Natural killer cell treated with Interleukin-12 subunit alpha and Interleukin-12 subunit beta and Interleukin-15 and Interleukin-18, amount 100 ng/mL, for 72 hours (primary cell): ENCODE measurements at regions not wholly inside any gene's neighbourhood (a gene's known extent, or its start where the extent isn't known, plus 50 kb on each side); places are given as distances from the start of the nearest gene placed in this dataset.

Experiments
- ATAC-seq, 2 donors: fragments of 150-1000 bp; cut with Tn5 transposase in 1 of 2; sonication (Bioruptor Pico), chemical (Tn5 transposase) in 1 of 2; 2 replicates each; pipeline ENCODE4 v1.10.0; 2021
- DNase-seq: peaks from one replicate; pipeline ENCODE4 v3.0.0; 2022; ENCODE audit warnings: low spot score
- H3K27ac Mint-ChIP-seq, 2 donors: 1 replicate in 1 of 2; 2 replicates in 1 of 2; pipeline ENCODE4 v1.8.0; 2022; ENCODE audit warnings: mixed read lengths in 2 of 2, mild to moderate bottlenecking in 1 of 2, moderate library complexity in 1 of 2
- H3K27me3 Mint-ChIP-seq, 2 donors: 1 replicate in 1 of 2; 2 replicates in 1 of 2; pipeline ENCODE4 v1.8.0; 2022; ENCODE audit warnings: mixed read lengths in 2 of 2
- H3K36me3 Mint-ChIP-seq: one replicate; pipeline ENCODE4 v1.8.0; 2022; ENCODE audit warnings: mixed read lengths
- H3K4me1 Mint-ChIP-seq, 2 donors: 1 replicate in 1 of 2; 2 replicates in 1 of 2; pipeline ENCODE4 v1.8.0; 2022; ENCODE audit warnings: low read depth in 2 of 2, mixed read lengths in 2 of 2, mild to moderate bottlenecking in 1 of 2
- H3K4me3 Mint-ChIP-seq: one replicate; pipeline ENCODE4 v1.8.0; 2022; ENCODE audit warnings: mixed read lengths
- H3K9me3 Mint-ChIP-seq: 2 replicates; pipeline ENCODE4 v1.8.0; 2022; ENCODE audit warnings: mixed read lengths

DNA sequence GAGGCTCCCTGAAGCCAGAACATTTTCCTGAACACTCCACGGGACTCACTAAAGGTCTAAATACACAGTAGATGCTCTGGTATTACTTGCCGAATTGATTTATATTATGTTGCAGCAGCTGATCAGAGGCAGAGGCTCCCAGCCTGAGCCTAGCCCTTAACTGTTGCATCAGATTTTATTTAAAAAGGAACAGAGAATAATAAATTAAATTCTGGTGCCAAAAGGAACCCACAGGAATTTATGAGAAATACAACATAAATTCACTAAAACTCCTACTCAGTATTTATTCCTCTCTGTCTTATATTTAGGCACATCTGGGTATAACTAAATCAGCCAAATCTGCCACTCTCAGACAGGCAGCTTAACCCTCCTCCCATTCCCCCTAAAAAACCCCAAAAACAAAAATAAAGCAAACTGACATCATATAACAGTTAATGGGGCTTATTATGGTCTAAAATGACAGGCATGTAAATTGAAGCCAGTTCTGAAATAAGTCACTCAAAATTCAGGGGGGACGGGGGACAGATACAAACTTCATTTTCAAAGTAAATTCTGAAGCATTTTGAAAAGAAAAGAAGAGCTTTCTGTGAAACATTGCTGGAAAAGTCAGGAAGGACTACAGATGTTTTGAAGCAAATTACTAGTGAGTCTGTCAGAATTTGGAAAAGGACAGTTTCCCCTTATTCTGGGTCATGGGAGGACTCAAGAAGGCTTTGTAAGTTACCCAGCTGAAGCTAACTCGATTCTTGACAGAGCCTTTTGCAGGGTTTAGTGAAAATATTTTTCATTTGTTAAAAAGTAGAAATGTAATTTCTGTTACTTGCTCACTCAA, 53.8 kb upstream of the CORO2B start:
- no peak for ATAC-seq
- H3K27me3 Mint-ChIP-seq, result peaks cover 27 to 46% of the 10 kb centered on the region in 2 donors
- H3K36me3 Mint-ChIP-seq, result no peaks in the 10 kb centered on the region
- no peak for DNase-seq
- H3K9me3 Mint-ChIP-seq, result no peaks in the 10 kb centered on the region
- H3K4me1 Mint-ChIP-seq, result peaks cover 11 to 12% of the 10 kb centered on the region in 2 donors
- no peak overlapping the region for H3K27ac Mint-ChIP-seq
- no peak overlapping the region for H3K4me3 Mint-ChIP-seq

DNA sequence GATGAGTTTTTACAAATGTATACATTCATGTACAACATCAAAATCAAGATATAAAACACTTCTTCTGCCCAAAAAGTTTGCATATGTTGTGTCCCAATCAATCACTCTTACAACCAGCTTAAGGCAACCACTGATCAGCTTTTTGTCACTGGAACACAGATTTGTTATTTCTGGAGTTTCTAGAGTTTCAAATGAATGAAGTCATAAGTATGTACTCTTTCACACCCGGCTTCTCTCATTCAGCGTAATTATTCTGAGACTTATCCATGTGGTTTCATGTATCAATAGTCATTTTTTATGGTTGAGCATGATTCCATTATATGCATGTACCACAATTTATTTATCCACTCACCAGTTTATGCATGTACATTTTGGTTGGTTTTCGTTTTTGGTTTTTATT, 53.0 kb upstream of the CORO2B start:
- Mint-ChIP-seq H3K27me3 (peaks cover 25 to 42% of the 10 kb centered on the region in 2 donors), H3K4me3 (no peak overlapping the region), H3K36me3 (peaks cover 2% of the 10 kb centered on the region), H3K4me1 (peaks cover 11 to 12% of the 10 kb centered on the region in 2 donors), H3K9me3 (no peaks in the 10 kb centered on the region), H3K27ac (no peak overlapping the region)
- DNase-seq (no peak), ATAC-seq (no peak)

DNA sequence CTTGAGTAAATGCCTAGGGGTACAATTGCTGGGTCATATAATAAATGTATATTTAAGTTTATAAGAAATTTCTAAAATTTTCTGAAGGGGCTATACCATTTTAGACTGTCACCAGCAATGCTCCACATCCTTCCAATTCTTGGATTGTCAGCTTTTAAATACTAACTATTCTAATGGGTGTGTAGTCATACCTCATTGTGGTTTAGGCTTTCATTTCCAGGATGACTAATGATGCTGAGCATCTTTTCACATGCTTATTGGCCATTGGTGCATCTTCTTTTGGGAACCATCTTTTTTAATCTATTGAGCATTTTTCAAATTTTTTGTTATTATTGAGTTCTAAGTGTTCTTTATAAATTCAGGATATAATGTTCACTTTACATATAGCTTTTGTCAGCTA, 52.5 kb upstream of the CORO2B start:
- ATAC-seq (peak in 1 of 2 donors; percentile 70), DNase-seq (no peak)
- no peak overlapping the region for H3K4me3 Mint-ChIP-seq
- H3K36me3 Mint-ChIP-seq, result peaks cover 7% of the 10 kb centered on the region
- no peak overlapping the region for H3K27ac Mint-ChIP-seq
- peaks cover 11 to 12% of the 10 kb centered on the region in 2 donors for H3K4me1 Mint-ChIP-seq
- peaks cover 28 to 42% of the 10 kb centered on the region in 2 donors for H3K27me3 Mint-ChIP-seq
- H3K9me3 Mint-ChIP-seq, result no peaks in the 10 kb centered on the region

DNA sequence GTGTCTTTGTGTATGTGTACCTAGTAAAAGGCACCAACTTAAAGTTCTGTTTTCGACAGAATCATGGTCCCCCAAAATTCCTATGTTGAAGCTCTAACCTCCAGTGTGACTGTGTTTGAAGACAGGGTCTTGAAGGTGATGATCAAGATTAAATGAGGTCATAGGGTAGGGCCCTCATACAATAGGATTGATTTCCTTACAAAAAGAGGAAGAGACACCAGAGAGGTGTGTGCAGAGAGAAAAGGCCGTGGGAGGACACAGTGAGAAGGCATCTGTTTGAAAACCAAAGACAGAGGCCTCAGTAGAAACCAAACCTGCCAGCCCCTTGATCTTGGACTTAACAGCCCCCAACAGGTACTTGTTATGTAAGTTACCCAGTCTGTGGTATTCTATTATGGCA, 52.0 kb upstream of the CORO2B start:
- Mint-ChIP-seq H3K27ac (no peak overlapping the region), H3K36me3 (peaks cover 9% of the 10 kb centered on the region), H3K27me3 (peaks cover 26 to 38% of the 10 kb centered on the region in 2 donors), H3K4me3 (no peak overlapping the region), H3K9me3 (no peaks in the 10 kb centered on the region), H3K4me1 (peaks cover 11 to 12% of the 10 kb centered on the region in 2 donors)
- DNase-seq, result no peak
- ATAC-seq, result no peak

DNA sequence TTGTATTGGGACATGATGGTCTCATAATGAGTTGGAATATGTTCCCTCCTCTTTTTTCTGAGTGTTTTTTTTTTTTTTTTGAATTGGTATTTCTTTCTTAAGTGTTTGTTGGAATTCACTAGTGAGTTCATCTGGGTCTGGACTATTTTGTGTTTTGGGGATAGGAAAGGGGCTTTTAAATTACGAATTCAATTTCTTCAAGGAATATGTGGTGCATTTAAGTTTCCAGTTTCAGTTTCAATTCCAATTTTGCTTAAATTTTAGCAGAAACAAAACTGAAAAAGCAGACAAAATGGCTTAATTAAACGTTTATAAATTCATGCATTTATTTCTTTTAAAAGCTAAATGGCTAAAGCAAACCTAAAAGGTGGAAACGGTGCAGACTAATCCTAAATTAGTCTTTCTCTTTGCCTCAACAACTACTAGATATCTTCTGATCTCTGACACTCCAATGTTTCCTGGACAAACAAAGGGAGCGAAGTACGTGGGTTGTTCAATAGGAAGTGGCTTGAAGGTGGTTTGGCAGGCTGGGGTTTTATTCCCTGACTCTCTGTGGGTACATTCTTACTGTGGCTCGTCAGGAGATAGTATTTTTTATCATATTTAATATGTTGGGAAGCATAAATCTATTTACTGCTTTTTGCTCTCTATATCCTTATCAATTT, 50.0 kb upstream of the CORO2B start:
- Mint-ChIP-seq H3K27me3 (peaks cover 17 to 36% of the 10 kb centered on the region in 2 donors), H3K4me1 (peaks cover 11 to 12% of the 10 kb centered on the region in 2 donors), H3K36me3 (peaks cover 20% of the 10 kb centered on the region), H3K9me3 (peaks cover 4% of the 10 kb centered on the region), H3K4me3 (peak overlapping the region; percentile 23), H3K27ac (peak overlapping the region in 1 of 2 donors; percentile 53)
- ATAC-seq (no peak), DNase-seq (no peak)
